Mesenchymal stem cell (in vitro differentiated cells and primary cell): ENCODE measurements at regions not wholly inside any gene's neighbourhood (a gene's known extent, or its start where the extent isn't known, plus 50 kb on each side); places are given as distances from the start of the nearest gene placed in this dataset.

ENCODE experiments used
- DNase-seq: peaks from one replicate; pipeline ENCODE4 v3.0.0-alpha.2; 2013
- H2AFZ ChIP-seq: one replicate; pipeline ENCODE4 v1.6.1; 2013; ENCODE audit warnings: low read depth, mild to moderate bottlenecking, control low read depth, inconsistent platforms, low read length, moderate library complexity
- H2AK5ac ChIP-seq: 2 replicates; pipeline ENCODE4 v1.6.1; 2013; ENCODE audit warnings: low read length, moderate library complexity, mild to moderate bottlenecking, inconsistent platforms; ENCODE audit not compliant: severe bottlenecking
- H2BK120ac ChIP-seq: one replicate; pipeline ENCODE4 v1.6.1; 2013; ENCODE audit warnings: low read depth, mild to moderate bottlenecking, inconsistent platforms, low read length, moderate library complexity
- H2BK12ac ChIP-seq, 2 experiments: one replicate each; pipeline ENCODE4 v1.6.1; 2013; ENCODE audit warnings: inconsistent platforms in 2 of 2, low read length in 2 of 2, mild to moderate bottlenecking in 2 of 2, moderate library complexity in 2 of 2, control low read depth in 1 of 2
- H2BK15ac ChIP-seq: one replicate; pipeline ENCODE4 v1.6.1; 2013; ENCODE audit warnings: mild to moderate bottlenecking, low read depth, inconsistent platforms; ENCODE audit not compliant: poor library complexity, severe bottlenecking
- H2BK5ac ChIP-seq: 2 replicates; pipeline ENCODE4 v1.6.1; 2013; ENCODE audit warnings: low read depth, mild to moderate bottlenecking, low read length, control low read depth, inconsistent platforms; ENCODE audit not compliant: poor library complexity, severe bottlenecking
- H3K14ac ChIP-seq, 2 experiments: one replicate each; pipeline ENCODE4 v1.6.1; 2013; ENCODE audit warnings: inconsistent platforms in 2 of 2, low read length in 2 of 2, control low read depth in 1 of 2, mild to moderate bottlenecking in 1 of 2, moderate library complexity in 1 of 2
- H3K18ac ChIP-seq, 2 experiments: one replicate each; pipeline ENCODE4 v1.6.1; 2013; ENCODE audit warnings: inconsistent platforms in 2 of 2, low read length in 2 of 2, control low read depth in 1 of 2, low read depth in 1 of 2, mild to moderate bottlenecking in 1 of 2
- H3K23ac ChIP-seq, 2 experiments: one replicate each; pipeline ENCODE4 v1.6.1; 2013; ENCODE audit warnings: inconsistent platforms in 2 of 2, low read length in 2 of 2, mild to moderate bottlenecking in 2 of 2, moderate library complexity in 2 of 2, control low read depth in 1 of 2
- H3K27ac ChIP-seq: 2 replicates; pipeline ENCODE4 v1.5.1; 2013; ENCODE audit warnings: mild to moderate bottlenecking, moderate library complexity, low read length, control low read depth, inconsistent platforms; ENCODE audit not compliant: poor library complexity, severe bottlenecking
- H3K27me3 ChIP-seq, 2 experiments: 2 replicates each; pipeline versions ENCODE4 v1.6.1 to v1.7.0; 2013; ENCODE audit warnings: low read length in 2 of 2, mild to moderate bottlenecking in 2 of 2, moderate library complexity in 2 of 2, control low read depth in 1 of 2, inconsistent platforms in 1 of 2; ENCODE audit not compliant: control insufficient read depth in 1 of 2, insufficient read depth in 1 of 2
- H3K36me3 ChIP-seq, 2 experiments: 2 replicates each; pipeline versions ENCODE4 v1.6.1 to v1.7.0; 2013; ENCODE audit warnings: low read length in 2 of 2, control low read depth in 1 of 2, inconsistent platforms in 1 of 2, low read depth in 1 of 2, mild to moderate bottlenecking in 1 of 2; ENCODE audit not compliant: insufficient read depth in 2 of 2, control insufficient read depth in 1 of 2
- H3K4ac ChIP-seq, 2 experiments: one replicate each; pipeline ENCODE4 v1.6.1; 2013; ENCODE audit warnings: inconsistent platforms in 2 of 2, low read length in 2 of 2, mild to moderate bottlenecking in 2 of 2, moderate library complexity in 2 of 2, control low read depth in 1 of 2, low read depth in 1 of 2
- H3K4me1 ChIP-seq: 2 replicates; pipeline ENCODE4 v1.6.1; 2013; ENCODE audit warnings: low read depth, low read length, control low read depth; ENCODE audit not compliant: control insufficient read depth, insufficient read depth
- H3K4me2 ChIP-seq: 2 replicates; pipeline ENCODE4 v1.6.1; 2013; ENCODE audit warnings: low read length, mild to moderate bottlenecking, inconsistent platforms; ENCODE audit not compliant: poor library complexity, severe bottlenecking
- H3K4me3 ChIP-seq, 2 experiments: 2 replicates each; pipeline versions ENCODE4 v1.5.1 to v1.7.0; 2013; ENCODE audit warnings: low read length in 2 of 2, mild to moderate bottlenecking in 2 of 2, control low read depth in 1 of 2, low read depth in 1 of 2; ENCODE audit not compliant: insufficient read depth in 1 of 2
- H3K79me1 ChIP-seq: replicated peaks from 2 replicates; pipeline ENCODE4 v1.6.1; 2013; ENCODE audit warnings: mild to moderate bottlenecking, control low read depth, low read length, inconsistent platforms; ENCODE audit not compliant: poor library complexity, severe bottlenecking
- H3K9ac ChIP-seq: 2 replicates; pipeline ENCODE4 v1.7.0; 2013; ENCODE audit warnings: mild to moderate bottlenecking, low read length, moderate library complexity
- H3K9me3 ChIP-seq: 2 replicates; pipeline ENCODE4 v1.7.0; 2013; ENCODE audit warnings: mild to moderate bottlenecking, low read length; ENCODE audit not compliant: control insufficient read depth
- H4K8ac ChIP-seq: one replicate; pipeline ENCODE4 v1.6.1; 2013; ENCODE audit warnings: inconsistent platforms, mild to moderate bottlenecking, low read length, moderate library complexity
- H4K91ac ChIP-seq: one replicate; pipeline ENCODE4 v1.6.1; 2013; ENCODE audit warnings: mild to moderate bottlenecking, low read length, inconsistent platforms
- WGBS: methylation state at CpG from one replicate; pipeline ENCODE4 v1.1.7; 2013; ENCODE audit warnings: mixed read lengths; 5-methylcytosine and 5-hydroxymethylcytosine counted together

- Histone ChIP-seq H3K9ac (no peak overlapping the region), H3K9me3 (peaks cover 7% of the 10 kb centered on the region), H2AK5ac (no peak overlapping the region), H3K4me2 (no peak overlapping the region), H3K27ac (no peak overlapping the region), H3K27me3 (no peaks in the 10 kb centered on the region), H2BK12ac (no peak overlapping the region), H4K8ac (no peak overlapping the region), H3K4me1 (no peaks in the 10 kb centered on the region), H3K79me1 (no peaks in the 10 kb centered on the region), H3K23ac (no peak overlapping the region), H4K91ac (no peak overlapping the region), H3K14ac (no peak overlapping the region), H3K18ac (no peak overlapping the region), H2BK5ac (no peak overlapping the region), H3K36me3 (no peaks in the 10 kb centered on the region), H2BK120ac (no peak overlapping the region), H3K4ac (no peak overlapping the region), H3K4me3 (no peak overlapping the region), H2BK15ac (no peak overlapping the region), H2AFZ (no peak overlapping the region)
- no CpG with 5 or more reads among the region's 1 CpG for WGBS
- no peak for DNase-seq
Measured at GRCh38 chr5:4659851-4660250, 480.3 kb upstream of the ADAMTS16 start.

GRCh38 chr5:4661326-4661725 lies 478.8 kb upstream of the ADAMTS16 start:
- H3K9ac ChIP-seq = no peak overlapping the region
- no peak overlapping the region for H2BK120ac ChIP-seq
- H3K4me2 ChIP-seq = peak overlapping the region; percentile 37
- no peak for DNase-seq
- no peak overlapping the region for H2AK5ac ChIP-seq
- no peaks in the 10 kb centered on the region for H3K36me3 ChIP-seq
- no peak overlapping the region for H2AFZ ChIP-seq
- no peak overlapping the region for H4K8ac ChIP-seq
- H2BK12ac ChIP-seq = no peak overlapping the region
- H3K18ac ChIP-seq = no peak overlapping the region
- no peaks in the 10 kb centered on the region for H3K27me3 ChIP-seq
- H3K79me1 ChIP-seq = no peaks in the 10 kb centered on the region
- no peaks in the 10 kb centered on the region for H3K4me1 ChIP-seq
- H3K14ac ChIP-seq = no peak overlapping the region
- no peak overlapping the region for H3K23ac ChIP-seq
- no peak overlapping the region for H2BK15ac ChIP-seq
- peaks cover 7% of the 10 kb centered on the region for H3K9me3 ChIP-seq
- H3K4ac ChIP-seq = no peak overlapping the region
- no peak overlapping the region for H3K27ac ChIP-seq
- H4K91ac ChIP-seq = no peak overlapping the region
- H2BK5ac ChIP-seq = no peak overlapping the region
- 79% methylated on average over 8 of the region's 8 CpGs for WGBS
- H3K4me3 ChIP-seq = no peak overlapping the region

- no peak overlapping the region for H4K8ac ChIP-seq
- peaks cover 7% of the 10 kb centered on the region for H3K9me3 ChIP-seq
- no peak overlapping the region for H3K4me2 ChIP-seq
- no peaks in the 10 kb centered on the region for H3K27me3 ChIP-seq
- no peaks in the 10 kb centered on the region for H3K36me3 ChIP-seq
- H3K4me3 ChIP-seq = no peak overlapping the region
- no peaks in the 10 kb centered on the region for H3K4me1 ChIP-seq
- no peak overlapping the region for H3K27ac ChIP-seq
- no peak overlapping the region for H2BK15ac ChIP-seq
- no peak overlapping the region for H2BK5ac ChIP-seq
- DNase-seq = no peak
- no peak overlapping the region for H4K91ac ChIP-seq
- no peak overlapping the region for H3K18ac ChIP-seq
- no peak overlapping the region for H3K4ac ChIP-seq
- no peak overlapping the region for H3K14ac ChIP-seq
- H2AFZ ChIP-seq = no peak overlapping the region
- H3K23ac ChIP-seq = no peak overlapping the region
- no peak overlapping the region for H3K9ac ChIP-seq
- no peaks in the 10 kb centered on the region for H3K79me1 ChIP-seq
- WGBS = 45% methylated on average over 7 of the region's 7 CpGs
- no peak overlapping the region for H2BK120ac ChIP-seq
- H2BK12ac ChIP-seq = no peak overlapping the region
- H2AK5ac ChIP-seq = no peak overlapping the region
Measured at GRCh38 chr5:4661836-4662235, 478.3 kb upstream of the ADAMTS16 start.

GRCh38 chr5:4662756-4663155 lies 477.4 kb upstream of the ADAMTS16 start:
- Histone ChIP-seq H3K23ac (no peak overlapping the region), H2AFZ (no peak overlapping the region), H3K4ac (no peak overlapping the region), H3K9me3 (peaks cover 6% of the 10 kb centered on the region), H2BK5ac (no peak overlapping the region), H3K36me3 (no peaks in the 10 kb centered on the region), H3K14ac (no peak overlapping the region), H4K8ac (no peak overlapping the region), H3K4me1 (no peaks in the 10 kb centered on the region), H2BK15ac (no peak overlapping the region), H3K18ac (no peak overlapping the region), H3K4me2 (no peak overlapping the region), H3K27me3 (no peaks in the 10 kb centered on the region), H4K91ac (no peak overlapping the region), H2BK120ac (no peak overlapping the region), H3K79me1 (no peaks in the 10 kb centered on the region), H2AK5ac (no peak overlapping the region), H3K9ac (no peak overlapping the region), H3K4me3 (no peak overlapping the region), H3K27ac (no peak overlapping the region), H2BK12ac (no peak overlapping the region)
- 74% methylated on average over 4 of the region's 5 CpGs for WGBS
- no peak for DNase-seq
